ENCODE measurements at regions not wholly inside any gene's neighbourhood (a gene's known extent, or its start where the extent isn't known, plus 50 kb on each side); places are given as distances from the start of the nearest gene placed in this dataset.

GRCh38 chrX:144388738-144389137 is 504.9 kb downstream of the UBE2NL start:
- no peak for ATAC-seq
- CTCF ChIA-PET = no interaction called here

More at GRCh38 chrX:144388738-144389137, 504.9 kb downstream of the UBE2NL start:
- Histone ChIP-seq H3K79me2 (ENCODE audit: insufficient read depth, low read length) (no peaks in the 10 kb centered on the region), H3K36me3 (ENCODE audit: control insufficient read depth in 1 of 2, insufficient read depth in 2 of 2, low read length in 2 of 2) (no peaks in the 10 kb centered on the region), H3K4me2 (ENCODE audit: low read length) (no peak overlapping the region), H3K27ac (ENCODE audit: low read depth, low read length) (no peak overlapping the region), H3K9me3 (ENCODE audit: control insufficient read depth in 1 of 2, insufficient read depth in 1 of 2, low read depth in 1 of 2, low read length in 2 of 2) (no peaks in the 10 kb centered on the region), H4K20me1 (ENCODE audit: insufficient read depth) (no peaks in the 10 kb centered on the region), H3K4me3 (replicated peaks in 1 of 2; ENCODE audit: low read depth in 1 of 2, low read length in 2 of 2) (no peak overlapping the region), H3K27me3 (ENCODE audit: insufficient read depth, low read length) (no peaks in the 10 kb centered on the region), H2AFZ (ENCODE audit: low read depth, low read length, poor library complexity, severe bottlenecking) (no peak overlapping the region), H3K4me1 (ENCODE audit: control insufficient read depth in 1 of 2, insufficient read depth in 2 of 2, low read length in 2 of 2) (no peaks in the 10 kb centered on the region), H3K9ac (ENCODE audit: low read length) (no peak overlapping the region), H3K9me2 (ENCODE audit: insufficient read depth) (no peaks in the 10 kb centered on the region)
- no TSS peak for BruUV-seq (replicated peaks)
- DNase-seq (ENCODE audit: low read depth, low spot score) = no peak
- intact Hi-C loops (cut with micrococcal nuclease) = no loop called here
- ChIA-PET RAD21 (ENCODE audit: low non-redundant PET in 1 of 2, low total read pairs in 2 of 2, uncharacterized antibody in 2 of 2, unreplicated experiment in 2 of 2) (no interaction called here), POLR2A (no interaction called here)
- TF ChIP-seq SRF (IDR thresholded peaks at IDR 0.05; ENCODE audit: low read depth) = no peak
- TF ChIP-seq ZFX (IDR thresholded peaks at IDR 0.05) = no peak
- TF ChIP-seq, protein P1, sequence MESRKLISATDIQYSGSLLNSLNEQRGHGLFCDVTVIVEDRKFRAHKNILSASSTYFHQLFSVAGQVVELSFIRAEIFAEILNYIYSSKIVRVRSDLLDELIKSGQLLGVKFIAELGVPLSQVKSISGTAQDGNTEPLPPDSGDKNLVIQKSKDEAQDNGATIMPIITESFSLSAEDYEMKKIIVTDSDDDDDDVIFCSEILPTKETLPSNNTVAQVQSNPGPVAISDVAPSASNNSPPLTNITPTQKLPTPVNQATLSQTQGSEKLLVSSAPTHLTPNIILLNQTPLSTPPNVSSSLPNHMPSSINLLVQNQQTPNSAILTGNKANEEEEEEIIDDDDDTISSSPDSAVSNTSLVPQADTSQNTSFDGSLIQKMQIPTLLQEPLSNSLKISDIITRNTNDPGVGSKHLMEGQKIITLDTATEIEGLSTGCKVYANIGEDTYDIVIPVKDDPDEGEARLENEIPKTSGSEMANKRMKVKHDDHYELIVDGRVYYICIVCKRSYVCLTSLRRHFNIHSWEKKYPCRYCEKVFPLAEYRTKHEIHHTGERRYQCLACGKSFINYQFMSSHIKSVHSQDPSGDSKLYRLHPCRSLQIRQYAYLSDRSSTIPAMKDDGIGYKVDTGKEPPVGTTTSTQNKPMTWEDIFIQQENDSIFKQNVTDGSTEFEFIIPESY (IDR thresholded peaks at IDR 0.05; ENCODE audit: extremely low read depth, insufficient replicate concordance, low read length) = no peak
- TF ChIP-seq EZH2 (IDR thresholded peaks at IDR 0.05) = no peak
- no peak for TF ChIP-seq RAD21 (IDR thresholded peaks at IDR 0.05; ENCODE audit: low read depth)
- no peak for TF ChIP-seq CBX3 (IDR thresholded peaks at IDR 0.05; ENCODE audit: low read depth)
- no peak for TF ChIP-seq ELF1 (IDR thresholded peaks at IDR 0.05; ENCODE audit: borderline replicate concordance, low read depth)
- TF ChIP-seq EZH2phosphoT487 (IDR thresholded peaks at IDR 0.05; ENCODE audit: borderline replicate concordance) = no peak
- no peak for TF ChIP-seq SP1 (IDR thresholded peaks at IDR 0.05; ENCODE audit: low read depth)
- no peak for TF ChIP-seq ZNF274 (IDR thresholded peaks at IDR 0.05; ENCODE audit: low read depth, low read length)
- no peak for TF ChIP-seq JUND (IDR thresholded peaks at IDR 0.05)
- TF ChIP-seq YY1 (IDR thresholded peaks at IDR 0.05; ENCODE audit: extremely low read depth, insufficient replicate concordance, low read depth, low read length) = no peak
- TF ChIP-seq, protein P2, sequence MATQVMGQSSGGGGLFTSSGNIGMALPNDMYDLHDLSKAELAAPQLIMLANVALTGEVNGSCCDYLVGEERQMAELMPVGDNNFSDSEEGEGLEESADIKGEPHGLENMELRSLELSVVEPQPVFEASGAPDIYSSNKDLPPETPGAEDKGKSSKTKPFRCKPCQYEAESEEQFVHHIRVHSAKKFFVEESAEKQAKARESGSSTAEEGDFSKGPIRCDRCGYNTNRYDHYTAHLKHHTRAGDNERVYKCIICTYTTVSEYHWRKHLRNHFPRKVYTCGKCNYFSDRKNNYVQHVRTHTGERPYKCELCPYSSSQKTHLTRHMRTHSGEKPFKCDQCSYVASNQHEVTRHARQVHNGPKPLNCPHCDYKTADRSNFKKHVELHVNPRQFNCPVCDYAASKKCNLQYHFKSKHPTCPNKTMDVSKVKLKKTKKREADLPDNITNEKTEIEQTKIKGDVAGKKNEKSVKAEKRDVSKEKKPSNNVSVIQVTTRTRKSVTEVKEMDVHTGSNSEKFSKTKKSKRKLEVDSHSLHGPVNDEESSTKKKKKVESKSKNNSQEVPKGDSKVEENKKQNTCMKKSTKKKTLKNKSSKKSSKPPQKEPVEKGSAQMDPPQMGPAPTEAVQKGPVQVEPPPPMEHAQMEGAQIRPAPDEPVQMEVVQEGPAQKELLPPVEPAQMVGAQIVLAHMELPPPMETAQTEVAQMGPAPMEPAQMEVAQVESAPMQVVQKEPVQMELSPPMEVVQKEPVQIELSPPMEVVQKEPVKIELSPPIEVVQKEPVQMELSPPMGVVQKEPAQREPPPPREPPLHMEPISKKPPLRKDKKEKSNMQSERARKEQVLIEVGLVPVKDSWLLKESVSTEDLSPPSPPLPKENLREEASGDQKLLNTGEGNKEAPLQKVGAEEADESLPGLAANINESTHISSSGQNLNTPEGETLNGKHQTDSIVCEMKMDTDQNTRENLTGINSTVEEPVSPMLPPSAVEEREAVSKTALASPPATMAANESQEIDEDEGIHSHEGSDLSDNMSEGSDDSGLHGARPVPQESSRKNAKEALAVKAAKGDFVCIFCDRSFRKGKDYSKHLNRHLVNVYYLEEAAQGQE (IDR thresholded peaks at IDR 0.05; ENCODE audit: low read depth) = no peak
- TF ChIP-seq CTCF (IDR thresholded peaks at IDR 0.05 in 2 of 3, conservative IDR thresholded peaks at IDR 0.05 in 1 of 3; ENCODE audit: borderline replicate concordance in 1 of 3, insufficient read depth in 1 of 3, low read depth in 2 of 3, low read length in 2 of 3) = no peak
- no peak for TF ChIP-seq SIN3A (IDR thresholded peaks at IDR 0.05; ENCODE audit: low read depth)
- TF ChIP-seq TCF7L2 (IDR thresholded peaks at IDR 0.05; ENCODE audit: borderline replicate concordance, extremely low read depth, insufficient read depth, insufficient read length) = no peak
- TF ChIP-seq FOSL1 (IDR thresholded peaks at IDR 0.05; ENCODE audit: low read depth) = no peak
